ENCODE measurements at regions not wholly inside any gene's neighbourhood (a gene's known extent, or its start where the extent isn't known, plus 50 kb on each side); places are given as distances from the start of the nearest gene placed in this dataset.
"Not testable (repeated sequence)": the region's sequence is repeated elsewhere in the genome, so short reads cannot be mapped to it uniquely, and the experiment has no call there.

DNA sequence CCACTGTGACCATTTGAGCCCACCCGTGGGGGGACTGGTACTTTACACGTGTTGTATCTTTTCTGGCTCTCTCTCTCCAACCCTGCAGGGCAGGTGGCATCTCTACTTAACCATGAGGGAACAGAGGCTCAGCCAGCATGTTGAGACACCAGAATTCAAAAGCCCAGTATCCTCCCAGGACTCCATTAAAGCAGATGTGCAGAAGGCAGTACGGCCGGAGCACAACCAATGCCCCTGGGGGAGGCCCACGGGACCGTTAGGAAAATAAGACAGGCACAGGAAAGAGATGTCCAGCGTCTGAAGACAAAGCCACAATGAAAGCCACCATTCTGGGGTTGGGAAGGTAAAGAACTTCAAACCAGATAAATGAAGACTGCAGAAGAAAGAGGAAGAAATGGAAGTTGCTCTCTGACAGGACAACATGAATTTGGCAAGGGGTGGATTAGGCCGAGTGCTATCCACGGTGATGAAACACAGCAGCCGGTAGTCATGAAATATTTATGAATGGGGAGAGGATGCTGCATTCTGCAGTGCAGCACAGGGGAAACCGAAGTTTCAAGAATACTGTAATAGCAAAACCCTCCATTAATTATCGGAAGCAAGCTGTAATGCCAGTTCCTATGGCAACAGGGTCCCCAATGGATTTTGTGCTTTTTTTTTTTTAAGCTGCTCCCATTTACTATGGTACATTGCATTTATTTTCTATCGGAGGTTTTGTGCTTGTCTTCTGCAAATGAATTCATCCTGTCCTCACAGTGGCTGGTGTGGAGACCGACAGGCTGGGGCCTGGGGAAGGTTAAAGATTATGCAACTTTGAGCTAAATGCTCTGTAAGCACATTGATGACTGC lies 179.4 kb downstream of the NRN1 start:
- no peak overlapping the region for H3K27ac ChIP-seq (ENCODE audit: extremely low read depth, low read depth, low read length)
- intact Hi-C loops (cut with micrococcal nuclease): no loop called here
- no TSS peak for BruUV-seq (replicated peaks)
- H4K20me1 ChIP-seq (replicated peaks; ENCODE audit: control insufficient read depth, insufficient read depth, low read length): no peaks in the 10 kb centered on the region; the same call in 1 of the 2 replicates
- 2% methylated on average over 14 of the region's 14 CpGs for WGBS (ENCODE audit: insufficient coverage, low coverage, missing lambda C conversion rate)
- no peaks in the 10 kb centered on the region for H3K79me2 ChIP-seq (ENCODE audit: control insufficient read depth, insufficient read depth, low read length)
- no peaks in the 10 kb centered on the region for H3K9me1 ChIP-seq (ENCODE audit: control insufficient read depth, insufficient read depth, low read length)
- FAIRE-seq (no peak), DNase-seq (ENCODE audit: extremely low read depth in 1 of 4, low spot score in 3 of 4) (no peak), ATAC-seq (no peak)
- ChIA-PET POLR2A (interaction anchor here (0.7 kb wide), 1 partner anchor 652 kb away, joined by 5 read pairs; no protein-coding TSS in a partner anchor), CTCF (ENCODE audit: low intra/inter-chr PET ratio) (no interaction called here)
- no peaks in the 10 kb centered on the region for H3K9me3 ChIP-seq (replicated peaks; ENCODE audit: control insufficient read depth, insufficient read depth, low read depth, low read length)
- H3K4me3 ChIP-seq: no peak overlapping the region
- H2AFZ ChIP-seq (ENCODE audit: low read depth, low read length): no peak overlapping the region
- TF ChIP-seq KLF6 (CRISPR knock-in tag; IDR thresholded peaks at IDR 0.05; ENCODE audit: borderline replicate concordance) (no peak), RFX1 (IDR thresholded peaks at IDR 0.05) (peak; percentile 29), SIN3A (IDR thresholded peaks at IDR 0.05; ENCODE audit: borderline replicate concordance in 2 of 2, control insufficient read depth in 1 of 2, low read depth in 2 of 2, low read length in 2 of 2) (no peak), C11orf30 (IDR thresholded peaks at IDR 0.05; ENCODE audit: low read depth) (no peak)
- TF ChIP-seq, protein P1, sequence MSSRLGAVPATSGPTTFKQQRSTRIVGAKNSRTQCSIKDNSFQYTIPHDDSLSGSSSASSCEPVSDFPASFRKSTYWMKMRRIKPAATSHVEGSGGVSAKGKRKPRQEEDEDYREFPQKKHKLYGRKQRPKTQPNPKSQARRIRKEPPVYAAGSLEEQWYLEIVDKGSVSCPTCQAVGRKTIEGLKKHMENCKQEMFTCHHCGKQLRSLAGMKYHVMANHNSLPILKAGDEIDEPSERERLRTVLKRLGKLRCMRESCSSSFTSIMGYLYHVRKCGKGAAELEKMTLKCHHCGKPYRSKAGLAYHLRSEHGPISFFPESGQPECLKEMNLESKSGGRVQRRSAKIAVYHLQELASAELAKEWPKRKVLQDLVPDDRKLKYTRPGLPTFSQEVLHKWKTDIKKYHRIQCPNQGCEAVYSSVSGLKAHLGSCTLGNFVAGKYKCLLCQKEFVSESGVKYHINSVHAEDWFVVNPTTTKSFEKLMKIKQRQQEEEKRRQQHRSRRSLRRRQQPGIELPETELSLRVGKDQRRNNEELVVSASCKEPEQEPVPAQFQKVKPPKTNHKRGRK (tag; IDR thresholded peaks at IDR 0.05): no peak
- peaks cover 18 to 27% of the 10 kb centered on the region in 2 experiments; a peak in 3 of 5 replicates for H3K27me3 ChIP-seq (ENCODE audit: control insufficient read depth in 2 of 2, insufficient read depth in 2 of 2, low read length in 2 of 2)
- in situ Hi-C loops (cut with MboI): no loop called here
- H3K4me2 ChIP-seq (ENCODE audit: insufficient read depth, low read length): no peak overlapping the region
- H3K9ac ChIP-seq (ENCODE audit: insufficient read depth in 1 of 2, low read depth in 2 of 2, low read length in 2 of 2): no peak overlapping the region
- H3K36me3 ChIP-seq (ENCODE audit: control insufficient read depth, insufficient read depth, low read length): no peaks in the 10 kb centered on the region
- no peaks in the 10 kb centered on the region for H3K4me1 ChIP-seq (replicated peaks in 1 of 2; ENCODE audit: control insufficient read depth in 2 of 2, insufficient read depth in 2 of 2, low read length in 2 of 2)

DNA sequence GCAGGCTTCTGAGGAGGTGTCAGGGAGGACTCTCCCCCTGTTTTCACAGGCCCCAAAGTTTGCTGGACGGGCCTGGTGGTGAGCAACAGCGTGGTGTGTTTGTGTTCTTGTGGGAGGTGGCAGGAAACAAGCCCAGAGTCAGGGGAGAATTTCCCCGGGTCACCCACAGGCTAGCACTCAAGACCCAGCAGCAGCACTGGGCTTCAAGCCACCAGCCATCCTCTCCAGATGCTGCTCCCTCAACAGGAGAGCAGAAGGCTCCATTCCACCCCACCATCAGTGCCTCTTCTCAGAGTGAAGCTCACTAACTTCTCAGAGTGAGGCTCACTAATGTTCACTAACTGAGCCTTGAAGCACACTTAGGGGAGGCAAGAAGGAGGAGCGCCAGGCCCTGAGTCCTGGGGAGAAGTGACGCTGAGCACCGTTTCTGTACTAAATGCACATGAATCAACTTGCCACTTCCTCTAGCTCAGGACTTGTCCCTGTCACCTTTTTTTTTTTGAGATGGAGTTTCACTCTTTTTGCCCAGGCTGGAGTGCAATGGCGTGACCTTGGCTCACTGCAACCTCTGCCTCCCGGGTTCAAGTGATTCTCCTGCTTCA lies 182.2 kb downstream of the NRN1 start:
- H3K27me3 ChIP-seq (ENCODE audit: control insufficient read depth in 2 of 2, insufficient read depth in 2 of 2, low read length in 2 of 2): peaks cover 11 to 39% of the 10 kb centered on the region in 2 experiments; a peak in 3 of 5 replicates
- H3K4me3 ChIP-seq; in situ Hi-C loops (cut with MboI); intact Hi-C loops (cut with micrococcal nuclease); H3K9ac ChIP-seq (ENCODE audit: insufficient read depth in 1 of 2, low read depth in 2 of 2, low read length in 2 of 2); H3K4me1 ChIP-seq (replicated peaks in 1 of 2; ENCODE audit: control insufficient read depth in 2 of 2, insufficient read depth in 2 of 2, low read length in 2 of 2); H3K9me3 ChIP-seq (replicated peaks; ENCODE audit: control insufficient read depth, insufficient read depth, low read depth, low read length); CTCF ChIA-PET (ENCODE audit: low intra/inter-chr PET ratio); H3K4me2 ChIP-seq (ENCODE audit: insufficient read depth, low read length); H3K27ac ChIP-seq (ENCODE audit: extremely low read depth, low read depth, low read length); ATAC-seq; FAIRE-seq; H2AFZ ChIP-seq (ENCODE audit: low read depth, low read length); H3K9me1 ChIP-seq (ENCODE audit: control insufficient read depth, insufficient read depth, low read length); H3K36me3 ChIP-seq (ENCODE audit: control insufficient read depth, insufficient read depth, low read length); DNase-seq (ENCODE audit: extremely low read depth in 1 of 4, low spot score in 3 of 4); H4K20me1 ChIP-seq (replicated peaks; ENCODE audit: control insufficient read depth, insufficient read depth, low read length); BruUV-seq (replicated peaks); H3K79me2 ChIP-seq (ENCODE audit: control insufficient read depth, insufficient read depth, low read length): not testable (repeated sequence)
- WGBS (ENCODE audit: insufficient coverage, low coverage, missing lambda C conversion rate): 2% methylated on average over 8 of the region's 8 CpGs
- POLR2A ChIA-PET: interaction anchor here (0.8 kb wide), 1 partner anchor 11 kb away, joined by 5 read pairs; no protein-coding TSS in a partner anchor

All from K562 (cell line).